ENCODE measurements at regions not wholly inside any gene's neighbourhood (a gene's known extent, or its start where the extent isn't known, plus 50 kb on each side); places are given as distances from the start of the nearest gene placed in this dataset.
"Not testable (repeated sequence)": the region's sequence is repeated elsewhere in the genome, so short reads cannot be mapped to it uniquely, and the experiment has no call there.

- not testable (repeated sequence) for TF ChIP-seq GATA1 (IDR thresholded peaks at IDR 0.05; ENCODE audit: low read depth, low read length); POLR2A (IDR thresholded peaks at IDR 0.05; ENCODE audit: low read length)
Measured at GRCh38 chr1:149213673-149214072, 110.3 kb upstream of the NBPF9 start.
